Adrenal gland (tissue), 5 donors: ENCODE measurements at regions not wholly inside any gene's neighbourhood (a gene's known extent, or its start where the extent isn't known, plus 50 kb on each side); places are given as distances from the start of the nearest gene placed in this dataset.

ENCODE experiments used
- POLR2A ChIP-seq, 2 donors: fragments of 450-650 bp; IDR thresholded peaks; one replicate each; pipeline ENCODE4 v1.6.1; 2017; ENCODE audit warnings: antibody characterized with exemption in 2 of 2, mild to moderate bottlenecking in 2 of 2, moderate library complexity in 1 of 2
- TF ChIP-seq, protein P1 (sequence below), 6 experiments: fragments of 450-650 bp in 4 of 6; fragments of 200-600 bp in 2 of 6; sonication (generic) in 1 of 6; IDR thresholded peaks; 1 replicate in 5 of 6; 2 replicates in 1 of 6; pipeline versions ENCODE4 v1.5.1 to v1.8.0; 2016 to 2021; ENCODE audit warnings: antibody characterized with exemption in 6 of 6, mild to moderate bottlenecking in 2 of 6, moderate library complexity in 1 of 6
- donor health status: DM: no; HTN: no; CAD: no.

DNA sequence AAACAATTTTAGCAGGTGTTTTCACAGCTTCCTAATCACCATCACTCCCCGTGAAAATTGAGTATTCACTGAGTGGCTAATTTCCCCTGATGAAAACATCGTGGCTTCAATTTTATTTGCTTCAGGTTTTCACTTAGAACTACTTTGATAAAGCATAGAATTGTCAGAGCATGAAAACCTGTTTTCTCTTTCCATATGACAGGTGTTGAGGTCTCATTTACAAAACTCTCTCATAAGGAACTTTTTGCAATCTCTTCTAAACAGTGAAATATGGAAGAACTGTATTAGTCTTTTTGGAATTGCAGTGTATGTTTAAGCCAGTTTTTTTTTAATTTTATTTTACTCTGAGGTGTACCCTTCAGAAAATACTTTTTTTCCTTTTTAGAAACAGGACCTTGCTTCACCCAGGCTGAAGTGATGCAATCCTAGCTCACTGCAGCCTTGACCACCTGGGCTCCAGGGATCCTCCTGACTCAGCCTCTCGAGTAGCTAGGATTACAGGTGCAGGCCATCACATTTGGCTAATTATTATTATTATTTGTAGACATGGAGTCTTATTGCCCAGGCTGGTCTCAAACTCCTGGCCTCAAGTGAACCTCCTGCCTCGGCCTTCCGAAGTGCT, 111.2 kb upstream of the RAPGEF2 start:
- no peak for TF ChIP-seq POLR2A (IDR thresholded peaks at IDR 0.05)
- TF ChIP-seq, protein P1, sequence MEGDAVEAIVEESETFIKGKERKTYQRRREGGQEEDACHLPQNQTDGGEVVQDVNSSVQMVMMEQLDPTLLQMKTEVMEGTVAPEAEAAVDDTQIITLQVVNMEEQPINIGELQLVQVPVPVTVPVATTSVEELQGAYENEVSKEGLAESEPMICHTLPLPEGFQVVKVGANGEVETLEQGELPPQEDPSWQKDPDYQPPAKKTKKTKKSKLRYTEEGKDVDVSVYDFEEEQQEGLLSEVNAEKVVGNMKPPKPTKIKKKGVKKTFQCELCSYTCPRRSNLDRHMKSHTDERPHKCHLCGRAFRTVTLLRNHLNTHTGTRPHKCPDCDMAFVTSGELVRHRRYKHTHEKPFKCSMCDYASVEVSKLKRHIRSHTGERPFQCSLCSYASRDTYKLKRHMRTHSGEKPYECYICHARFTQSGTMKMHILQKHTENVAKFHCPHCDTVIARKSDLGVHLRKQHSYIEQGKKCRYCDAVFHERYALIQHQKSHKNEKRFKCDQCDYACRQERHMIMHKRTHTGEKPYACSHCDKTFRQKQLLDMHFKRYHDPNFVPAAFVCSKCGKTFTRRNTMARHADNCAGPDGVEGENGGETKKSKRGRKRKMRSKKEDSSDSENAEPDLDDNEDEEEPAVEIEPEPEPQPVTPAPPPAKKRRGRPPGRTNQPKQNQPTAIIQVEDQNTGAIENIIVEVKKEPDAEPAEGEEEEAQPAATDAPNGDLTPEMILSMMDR (IDR thresholded peaks at IDR 0.05) = no peak
